GM20000 (cell line): ENCODE measurements at regions not wholly inside any gene's neighbourhood (a gene's known extent, or its start where the extent isn't known, plus 50 kb on each side); places are given as distances from the start of the nearest gene placed in this dataset.

Experiments used
- DNase-seq: peaks from one replicate; pipeline ENCODE4 v3.0.0; 2012; ENCODE audit warnings: low spot score
- CTCF ChIP-seq: IDR thresholded peaks from 2 replicates; pipeline ENCODE4 v1.5.1; 2012; ENCODE audit warnings: mild to moderate bottlenecking, control low read depth; ENCODE audit errors: extremely low read depth, missing control alignments

- no peak for DNase-seq
- no peak for TF ChIP-seq CTCF
These were observed 108.5 kb downstream of the HMX1 start for GRCh38 chr4:8762951-8763735.

GRCh38 chr4:8762356-8762755, 109.3 kb downstream of the HMX1 start:
- TF ChIP-seq CTCF: no peak
- no peak for DNase-seq

GRCh38 chr4:8761824-8762205, 109.8 kb downstream of the HMX1 start:
- TF ChIP-seq CTCF: no peak
- no peak for DNase-seq

GRCh38 chr4:8761167-8761823, 110.3 kb downstream of the HMX1 start:
- DNase-seq: no peak
- no peak for TF ChIP-seq CTCF

GRCh38 chr4:8760561-8760960, 111.1 kb downstream of the HMX1 start:
- DNase-seq: no peak
- TF ChIP-seq CTCF: no peak

GRCh38 chr4:8759987-8760386, 111.7 kb downstream of the HMX1 start:
- no peak for DNase-seq
- no peak for TF ChIP-seq CTCF

GRCh38 chr4:8756816-8757215, 114.8 kb downstream of the HMX1 start:
- no peak for TF ChIP-seq CTCF
- no peak for DNase-seq
